ENCODE measurements at regions not wholly inside any gene's neighbourhood (a gene's known extent, or its start where the extent isn't known, plus 50 kb on each side); places are given as distances from the start of the nearest gene placed in this dataset.
"Not testable (repeated sequence)": the region's sequence is repeated elsewhere in the genome, so short reads cannot be mapped to it uniquely, and the experiment has no call there.

DNA sequence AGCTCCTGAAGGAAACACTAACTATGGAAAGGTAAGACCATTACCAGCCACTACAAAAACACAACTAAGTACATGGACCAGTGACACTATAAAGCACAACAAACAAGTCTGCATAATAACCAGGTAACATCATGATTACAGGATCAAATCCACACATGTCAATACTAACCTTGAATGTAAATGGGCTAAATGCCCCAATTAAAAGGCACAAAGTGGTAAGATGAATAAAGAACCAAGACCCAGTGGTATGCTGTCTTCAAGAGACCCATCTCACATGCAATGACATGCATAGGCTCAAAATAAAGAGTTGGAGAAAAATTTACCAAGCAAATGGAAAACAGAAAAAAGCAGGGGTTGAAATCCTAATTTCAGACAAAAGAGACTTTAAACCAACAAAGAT lies 261.8 kb downstream of the RAP2B start:
- TF ChIP-seq, protein P1, sequence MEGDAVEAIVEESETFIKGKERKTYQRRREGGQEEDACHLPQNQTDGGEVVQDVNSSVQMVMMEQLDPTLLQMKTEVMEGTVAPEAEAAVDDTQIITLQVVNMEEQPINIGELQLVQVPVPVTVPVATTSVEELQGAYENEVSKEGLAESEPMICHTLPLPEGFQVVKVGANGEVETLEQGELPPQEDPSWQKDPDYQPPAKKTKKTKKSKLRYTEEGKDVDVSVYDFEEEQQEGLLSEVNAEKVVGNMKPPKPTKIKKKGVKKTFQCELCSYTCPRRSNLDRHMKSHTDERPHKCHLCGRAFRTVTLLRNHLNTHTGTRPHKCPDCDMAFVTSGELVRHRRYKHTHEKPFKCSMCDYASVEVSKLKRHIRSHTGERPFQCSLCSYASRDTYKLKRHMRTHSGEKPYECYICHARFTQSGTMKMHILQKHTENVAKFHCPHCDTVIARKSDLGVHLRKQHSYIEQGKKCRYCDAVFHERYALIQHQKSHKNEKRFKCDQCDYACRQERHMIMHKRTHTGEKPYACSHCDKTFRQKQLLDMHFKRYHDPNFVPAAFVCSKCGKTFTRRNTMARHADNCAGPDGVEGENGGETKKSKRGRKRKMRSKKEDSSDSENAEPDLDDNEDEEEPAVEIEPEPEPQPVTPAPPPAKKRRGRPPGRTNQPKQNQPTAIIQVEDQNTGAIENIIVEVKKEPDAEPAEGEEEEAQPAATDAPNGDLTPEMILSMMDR (IDR thresholded peaks at IDR 0.05; ENCODE audit: low read depth, low read length, poor library complexity, severe bottlenecking) = not testable (repeated sequence)
- TF ChIP-seq EZH2phosphoT487 (IDR thresholded peaks at IDR 0.05; ENCODE audit: borderline replicate concordance, low read length) = not testable (repeated sequence)
